ENCODE measurements at regions not wholly inside any gene's neighbourhood (a gene's known extent, or its start where the extent isn't known, plus 50 kb on each side); places are given as distances from the start of the nearest gene placed in this dataset.

DNA sequence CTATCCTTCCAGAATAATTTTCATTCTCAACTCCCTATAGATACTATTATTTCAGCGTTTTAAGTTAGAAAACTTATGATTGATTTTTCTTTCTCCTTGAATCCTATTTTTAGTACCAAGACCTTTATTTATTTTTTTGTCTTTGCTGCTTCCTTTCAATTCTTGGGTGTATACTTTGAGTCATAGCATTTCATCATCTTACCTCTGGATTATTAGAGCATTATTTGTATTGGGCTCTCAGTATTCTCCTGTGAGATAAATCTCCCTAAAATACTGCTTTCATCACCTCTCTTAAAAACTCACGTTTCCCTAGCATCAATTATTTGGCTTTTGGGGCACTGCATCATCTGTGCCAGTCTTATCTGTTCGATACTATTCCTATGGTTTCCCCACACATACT is 222.8 kb downstream of the POSTN start:
- no peak for DNase-seq
- no peaks in the 10 kb centered on the region for H3K9me3 Mint-ChIP-seq (ENCODE audit: unreplicated experiment)
- no peaks in the 10 kb centered on the region for H3K4me1 Mint-ChIP-seq (ENCODE audit: low read depth, unreplicated experiment)
- H3K27me3 Mint-ChIP-seq (ENCODE audit: unreplicated experiment) = peaks cover 1% of the 10 kb centered on the region
- TF ChIP-seq, protein P1, sequence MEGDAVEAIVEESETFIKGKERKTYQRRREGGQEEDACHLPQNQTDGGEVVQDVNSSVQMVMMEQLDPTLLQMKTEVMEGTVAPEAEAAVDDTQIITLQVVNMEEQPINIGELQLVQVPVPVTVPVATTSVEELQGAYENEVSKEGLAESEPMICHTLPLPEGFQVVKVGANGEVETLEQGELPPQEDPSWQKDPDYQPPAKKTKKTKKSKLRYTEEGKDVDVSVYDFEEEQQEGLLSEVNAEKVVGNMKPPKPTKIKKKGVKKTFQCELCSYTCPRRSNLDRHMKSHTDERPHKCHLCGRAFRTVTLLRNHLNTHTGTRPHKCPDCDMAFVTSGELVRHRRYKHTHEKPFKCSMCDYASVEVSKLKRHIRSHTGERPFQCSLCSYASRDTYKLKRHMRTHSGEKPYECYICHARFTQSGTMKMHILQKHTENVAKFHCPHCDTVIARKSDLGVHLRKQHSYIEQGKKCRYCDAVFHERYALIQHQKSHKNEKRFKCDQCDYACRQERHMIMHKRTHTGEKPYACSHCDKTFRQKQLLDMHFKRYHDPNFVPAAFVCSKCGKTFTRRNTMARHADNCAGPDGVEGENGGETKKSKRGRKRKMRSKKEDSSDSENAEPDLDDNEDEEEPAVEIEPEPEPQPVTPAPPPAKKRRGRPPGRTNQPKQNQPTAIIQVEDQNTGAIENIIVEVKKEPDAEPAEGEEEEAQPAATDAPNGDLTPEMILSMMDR (IDR thresholded peaks at IDR 0.05; ENCODE audit: partially characterized antibody, unreplicated experiment) = no peak
- H3K4me3 Mint-ChIP-seq (ENCODE audit: unreplicated experiment) = no peak overlapping the region
- no peak overlapping the region for H3K27ac Mint-ChIP-seq (ENCODE audit: unreplicated experiment)
- no peaks in the 10 kb centered on the region for H3K36me3 Mint-ChIP-seq (ENCODE audit: unreplicated experiment)

DNA sequence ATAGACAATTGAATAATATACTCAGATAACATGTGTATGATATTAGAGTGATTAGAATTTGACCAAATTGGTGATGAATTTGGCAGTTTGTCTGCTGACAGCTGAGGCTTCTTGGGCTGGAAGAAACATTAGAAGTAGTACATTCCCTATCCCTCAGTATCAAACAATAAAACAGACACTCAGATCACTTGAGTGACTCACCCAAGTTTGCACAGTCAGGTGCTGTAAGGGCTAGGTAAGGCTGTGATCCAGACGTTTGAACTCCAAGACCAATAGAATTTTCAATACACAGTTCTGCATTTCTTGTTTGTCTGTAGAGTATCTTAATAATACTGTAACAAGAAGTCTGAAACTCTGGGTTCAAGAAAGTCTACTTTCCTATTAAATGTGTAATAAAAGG is 223.5 kb downstream of the POSTN start:
- TF ChIP-seq, protein P1 (IDR thresholded peaks at IDR 0.05; ENCODE audit: partially characterized antibody, unreplicated experiment) = no peak
- no peaks in the 10 kb centered on the region for H3K9me3 Mint-ChIP-seq (ENCODE audit: unreplicated experiment)
- H3K4me3 Mint-ChIP-seq (ENCODE audit: unreplicated experiment) = no peak overlapping the region
- H3K27ac Mint-ChIP-seq (ENCODE audit: unreplicated experiment) = no peak overlapping the region
- H3K4me1 Mint-ChIP-seq (ENCODE audit: low read depth, unreplicated experiment) = no peaks in the 10 kb centered on the region
- no peak for DNase-seq
- peaks cover 1% of the 10 kb centered on the region for H3K27me3 Mint-ChIP-seq (ENCODE audit: unreplicated experiment)
- H3K36me3 Mint-ChIP-seq (ENCODE audit: unreplicated experiment) = no peaks in the 10 kb centered on the region

DNA sequence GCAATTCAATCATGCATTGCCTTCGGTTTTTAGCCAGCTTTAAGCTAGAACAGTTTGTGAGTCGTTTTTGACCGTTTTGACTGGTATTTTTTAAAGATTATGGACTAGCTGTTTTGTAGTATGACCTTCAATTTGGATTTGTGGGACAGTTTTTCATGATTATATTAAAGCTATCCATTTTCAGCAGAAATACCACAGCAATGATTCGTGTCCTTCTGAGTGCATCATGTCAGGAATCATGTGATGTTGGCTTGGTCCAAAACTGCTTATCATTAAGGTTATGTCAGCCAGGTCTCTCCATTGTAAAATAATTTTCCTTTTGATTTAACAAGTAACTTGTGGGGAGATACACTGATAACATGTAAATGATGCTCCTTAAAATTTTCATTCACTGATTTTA is 229.0 kb downstream of the POSTN start:
- Mint-ChIP-seq H3K27me3 (ENCODE audit: unreplicated experiment) (no peaks in the 10 kb centered on the region), H3K4me3 (ENCODE audit: unreplicated experiment) (no peak overlapping the region), H3K36me3 (ENCODE audit: unreplicated experiment) (no peaks in the 10 kb centered on the region), H3K27ac (ENCODE audit: unreplicated experiment) (no peak overlapping the region), H3K4me1 (ENCODE audit: low read depth, unreplicated experiment) (no peaks in the 10 kb centered on the region), H3K9me3 (ENCODE audit: unreplicated experiment) (no peaks in the 10 kb centered on the region)
- TF ChIP-seq, protein P1 (IDR thresholded peaks at IDR 0.05; ENCODE audit: partially characterized antibody, unreplicated experiment) = no peak
- DNase-seq = no peak

DNA sequence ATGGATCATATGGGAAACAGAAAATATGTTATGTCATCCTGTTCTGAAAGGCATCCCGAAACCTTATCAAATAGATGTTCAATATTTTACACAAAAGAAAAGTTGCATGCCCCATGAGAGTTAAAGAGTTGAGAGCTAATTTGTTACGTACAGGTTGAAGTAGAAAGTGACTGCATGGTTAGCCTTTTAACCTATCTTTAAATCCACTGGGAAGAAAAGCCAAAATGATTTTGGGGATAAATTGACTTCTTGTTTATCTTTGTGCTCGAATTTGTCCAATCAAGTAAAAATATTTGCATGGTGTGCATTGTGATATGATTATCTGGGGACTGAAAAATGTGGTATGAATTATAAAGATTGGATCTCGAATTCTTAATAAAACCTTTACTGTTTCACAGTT is 230.1 kb downstream of the POSTN start:
- Mint-ChIP-seq H3K9me3 (ENCODE audit: unreplicated experiment) (no peaks in the 10 kb centered on the region), H3K27ac (ENCODE audit: unreplicated experiment) (no peak overlapping the region), H3K27me3 (ENCODE audit: unreplicated experiment) (no peaks in the 10 kb centered on the region), H3K4me3 (ENCODE audit: unreplicated experiment) (no peak overlapping the region), H3K4me1 (ENCODE audit: low read depth, unreplicated experiment) (no peaks in the 10 kb centered on the region), H3K36me3 (ENCODE audit: unreplicated experiment) (no peaks in the 10 kb centered on the region)
- TF ChIP-seq, protein P1 (IDR thresholded peaks at IDR 0.05; ENCODE audit: partially characterized antibody, unreplicated experiment) = no peak
- DNase-seq = no peak

DNA sequence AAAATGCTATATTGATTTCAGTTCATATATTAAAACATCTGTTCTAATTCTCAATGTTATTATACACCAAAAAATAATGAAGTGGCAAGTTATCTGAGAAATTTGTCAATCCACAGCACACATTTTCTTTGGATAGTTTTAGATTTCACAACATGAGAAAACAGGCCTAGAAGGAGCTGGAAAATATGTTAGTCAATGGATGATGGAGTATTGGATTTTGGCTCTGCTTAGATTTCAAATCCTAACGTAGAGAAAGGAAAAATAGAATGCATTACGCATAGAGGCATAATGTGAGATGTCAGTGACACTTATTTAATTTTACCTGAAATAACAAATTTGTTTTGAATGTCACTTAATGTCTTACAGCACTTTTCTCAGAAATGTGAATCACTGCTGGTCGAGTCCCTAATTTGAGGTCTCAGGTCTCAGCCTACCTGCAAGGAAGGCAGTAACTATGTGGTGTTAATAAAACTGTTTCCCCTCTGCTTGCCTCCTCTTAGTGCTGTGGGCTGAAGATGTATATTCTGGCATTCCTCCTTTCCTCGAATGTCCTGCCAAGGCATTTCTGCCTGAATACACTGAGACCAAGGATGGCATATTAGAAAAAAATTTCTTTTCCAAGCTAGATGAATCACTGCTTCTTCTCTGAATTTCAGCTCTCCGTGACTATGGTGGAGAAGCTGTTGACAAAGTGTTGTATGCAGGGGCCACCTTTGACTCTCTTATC is 232.4 kb downstream of the POSTN start:
- Mint-ChIP-seq H3K4me3 (ENCODE audit: unreplicated experiment) (no peak overlapping the region), H3K27ac (ENCODE audit: unreplicated experiment) (no peak overlapping the region), H3K4me1 (ENCODE audit: low read depth, unreplicated experiment) (no peaks in the 10 kb centered on the region), H3K9me3 (ENCODE audit: unreplicated experiment) (no peaks in the 10 kb centered on the region), H3K36me3 (ENCODE audit: unreplicated experiment) (no peaks in the 10 kb centered on the region), H3K27me3 (ENCODE audit: unreplicated experiment) (no peaks in the 10 kb centered on the region)
- TF ChIP-seq, protein P1 (IDR thresholded peaks at IDR 0.05; ENCODE audit: partially characterized antibody, unreplicated experiment) = no peak
- DNase-seq = no peak

Measured in glutamatergic neuron (in vitro differentiated cells).